GM18870 (cell line): ENCODE measurements at regions not wholly inside any gene's neighbourhood (a gene's known extent, or its start where the extent isn't known, plus 50 kb on each side); places are given as distances from the start of the nearest gene placed in this dataset.

Experiments
- ATAC-seq: cut with Tn5 transposase; IDR thresholded peaks from one replicate; pipeline ENCODE4 v1.9.1; 2021; ENCODE audit warnings: moderate library complexity; ENCODE audit not compliant: unreplicated experiment

GRCh38 chr9:2991292-2991691, 147.4 kb upstream of the PUM3 start:
- no peak for ATAC-seq

- ATAC-seq: no peak
These were observed 143.8 kb upstream of the PUM3 start for GRCh38 chr9:2987679-2988078.

- ATAC-seq: no peak
These were observed 141.4 kb upstream of the PUM3 start for GRCh38 chr9:2985343-2985742.

GRCh38 chr9:2984491-2984890, 140.6 kb upstream of the PUM3 start:
- no peak for ATAC-seq

GRCh38 chr9:2979957-2980610, 136.2 kb upstream of the PUM3 start:
- no peak for ATAC-seq

- ATAC-seq: no peak
These were observed 128.6 kb upstream of the PUM3 start for GRCh38 chr9:2972475-2972874.

GRCh38 chr9:2970864-2971263, 127.0 kb upstream of the PUM3 start:
- ATAC-seq: no peak

- ATAC-seq: no peak
These were observed 123.9 kb upstream of the PUM3 start for GRCh38 chr9:2967766-2968165.

- no peak for ATAC-seq
These were observed 122.8 kb upstream of the PUM3 start for GRCh38 chr9:2966565-2967300.

- no peak for ATAC-seq
These were observed 120.6 kb upstream of the PUM3 start for GRCh38 chr9:2964470-2964869.

- ATAC-seq: no peak
These were observed 119.4 kb upstream of the PUM3 start for GRCh38 chr9:2963307-2963706.

- peak; percentile 72 for ATAC-seq
These were observed 118.7 kb upstream of the PUM3 start for GRCh38 chr9:2962471-2963172.

GRCh38 chr9:2958219-2958618, 114.3 kb upstream of the PUM3 start:
- no peak for ATAC-seq

- no peak for ATAC-seq
These were observed 113.8 kb upstream of the PUM3 start for GRCh38 chr9:2957656-2958200.

GRCh38 chr9:2955575-2955974, 111.7 kb upstream of the PUM3 start:
- ATAC-seq: no peak

GRCh38 chr9:2939368-2939767, 95.5 kb upstream of the PUM3 start:
- no peak for ATAC-seq

GRCh38 chr9:2936221-2936620, 92.3 kb upstream of the PUM3 start:
- no peak for ATAC-seq

GRCh38 chr9:2934883-2935282, 91.0 kb upstream of the PUM3 start:
- no peak for ATAC-seq

- ATAC-seq: no peak
These were observed 90.4 kb upstream of the PUM3 start for GRCh38 chr9:2934241-2934650.

GRCh38 chr9:2933165-2934095, 89.5 kb upstream of the PUM3 start:
- no peak for ATAC-seq

GRCh38 chr9:2928411-2928810, 84.5 kb upstream of the PUM3 start:
- no peak for ATAC-seq
